HG02885 (cell line): ENCODE measurements at regions not wholly inside any gene's neighbourhood (a gene's known extent, or its start where the extent isn't known, plus 50 kb on each side); places are given as distances from the start of the nearest gene placed in this dataset.
"Not testable (repeated sequence)": the region's sequence is repeated elsewhere in the genome, so short reads cannot be mapped to it uniquely, and the experiment has no call there.

Source experiments
- ATAC-seq: cut with Tn5 transposase; IDR thresholded peaks from one replicate; pipeline ENCODE4 v1.9.1; 2021; ENCODE audit warnings: mild to moderate bottlenecking; ENCODE audit not compliant: unreplicated experiment, poor library complexity

GRCh38 chr6:66184091-66184490 lies 477.1 kb upstream of the EYS start:
- ATAC-seq, result no peak

- no peak for ATAC-seq
Observed at GRCh38 chr6:66179361-66179760, 472.3 kb upstream of the EYS start.

- ATAC-seq, result no peak
Observed at GRCh38 chr6:66173587-66173986, 466.6 kb upstream of the EYS start.

GRCh38 chr6:66166713-66167112 lies 459.7 kb upstream of the EYS start:
- ATAC-seq, result not testable (repeated sequence)

GRCh38 chr6:66161546-66162108 lies 454.6 kb upstream of the EYS start:
- no peak for ATAC-seq

GRCh38 chr6:66159937-66160336 lies 452.9 kb upstream of the EYS start:
- no peak for ATAC-seq

GRCh38 chr6:66153247-66153646 lies 446.2 kb upstream of the EYS start:
- ATAC-seq, result no peak

- ATAC-seq, result no peak
Observed at GRCh38 chr6:66149132-66149531, 442.1 kb upstream of the EYS start.

- ATAC-seq, result no peak
Observed at GRCh38 chr6:66145867-66146266, 438.8 kb upstream of the EYS start.

- ATAC-seq, result no peak
Observed at GRCh38 chr6:66134021-66134420, 427.0 kb upstream of the EYS start.

GRCh38 chr6:66128656-66129055 lies 421.6 kb upstream of the EYS start:
- ATAC-seq, result no peak

GRCh38 chr6:66128243-66128642 lies 421.2 kb upstream of the EYS start:
- ATAC-seq, result no peak

- no peak for ATAC-seq
Observed at GRCh38 chr6:66127061-66127460, 420.0 kb upstream of the EYS start.

- no peak for ATAC-seq
Observed at GRCh38 chr6:66126358-66126757, 419.3 kb upstream of the EYS start.

GRCh38 chr6:66103954-66104353 lies 396.9 kb upstream of the EYS start:
- no peak for ATAC-seq

GRCh38 chr6:66103354-66103753 lies 396.3 kb upstream of the EYS start:
- ATAC-seq, result no peak

GRCh38 chr6:66096679-66097078 lies 389.7 kb upstream of the EYS start:
- no peak for ATAC-seq

- ATAC-seq, result no peak
Observed at GRCh38 chr6:66094615-66095014, 387.6 kb upstream of the EYS start.

GRCh38 chr6:66092306-66092705 lies 385.3 kb upstream of the EYS start:
- ATAC-seq, result not testable (repeated sequence)

- ATAC-seq, result no peak
Observed at GRCh38 chr6:66086532-66086931, 379.5 kb upstream of the EYS start.

GRCh38 chr6:66082914-66083313 lies 375.9 kb upstream of the EYS start:
- ATAC-seq, result no peak

GRCh38 chr6:66068907-66069306 lies 361.9 kb upstream of the EYS start:
- ATAC-seq, result no peak

- no peak for ATAC-seq
Observed at GRCh38 chr6:66068033-66068432, 361.0 kb upstream of the EYS start.
